Lower leg skin (tissue), 3 donors: ENCODE measurements at regions not wholly inside any gene's neighbourhood (a gene's known extent, or its start where the extent isn't known, plus 50 kb on each side); places are given as distances from the start of the nearest gene placed in this dataset.

Experiments used
- POLR2A ChIP-seq, 2 donors: fragments of 450-650 bp; IDR thresholded peaks; one replicate each; pipeline ENCODE4 v1.6.1; 2016 to 2017; ENCODE audit warnings: antibody characterized with exemption in 2 of 2, mild to moderate bottlenecking in 1 of 2, moderate library complexity in 1 of 2
- TF ChIP-seq, protein P1 (sequence below), 3 donors: fragments of 450-650 bp; IDR thresholded peaks; one replicate each; pipeline ENCODE4 v1.5.1; 2016; ENCODE audit warnings: antibody characterized with exemption in 3 of 3, mild to moderate bottlenecking in 3 of 3, moderate library complexity in 2 of 3

GRCh38 chrX:20802036-20802435 is 535.3 kb upstream of the RPS6KA3 start:
- no peak for TF ChIP-seq POLR2A (IDR thresholded peaks at IDR 0.05)
- TF ChIP-seq, protein P1, sequence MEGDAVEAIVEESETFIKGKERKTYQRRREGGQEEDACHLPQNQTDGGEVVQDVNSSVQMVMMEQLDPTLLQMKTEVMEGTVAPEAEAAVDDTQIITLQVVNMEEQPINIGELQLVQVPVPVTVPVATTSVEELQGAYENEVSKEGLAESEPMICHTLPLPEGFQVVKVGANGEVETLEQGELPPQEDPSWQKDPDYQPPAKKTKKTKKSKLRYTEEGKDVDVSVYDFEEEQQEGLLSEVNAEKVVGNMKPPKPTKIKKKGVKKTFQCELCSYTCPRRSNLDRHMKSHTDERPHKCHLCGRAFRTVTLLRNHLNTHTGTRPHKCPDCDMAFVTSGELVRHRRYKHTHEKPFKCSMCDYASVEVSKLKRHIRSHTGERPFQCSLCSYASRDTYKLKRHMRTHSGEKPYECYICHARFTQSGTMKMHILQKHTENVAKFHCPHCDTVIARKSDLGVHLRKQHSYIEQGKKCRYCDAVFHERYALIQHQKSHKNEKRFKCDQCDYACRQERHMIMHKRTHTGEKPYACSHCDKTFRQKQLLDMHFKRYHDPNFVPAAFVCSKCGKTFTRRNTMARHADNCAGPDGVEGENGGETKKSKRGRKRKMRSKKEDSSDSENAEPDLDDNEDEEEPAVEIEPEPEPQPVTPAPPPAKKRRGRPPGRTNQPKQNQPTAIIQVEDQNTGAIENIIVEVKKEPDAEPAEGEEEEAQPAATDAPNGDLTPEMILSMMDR (IDR thresholded peaks at IDR 0.05): no peak
